Hippocampal formation (tissue), 2 donors: ENCODE measurements at regions not wholly inside any gene's neighbourhood (a gene's known extent, or its start where the extent isn't known, plus 50 kb on each side); places are given as distances from the start of the nearest gene placed in this dataset.

Experiments used
- DNase-seq, 2 donors: peaks; one replicate each; lab custom pipeline; 2025; lab: John Stamatoyannopoulos, UW

DNA sequence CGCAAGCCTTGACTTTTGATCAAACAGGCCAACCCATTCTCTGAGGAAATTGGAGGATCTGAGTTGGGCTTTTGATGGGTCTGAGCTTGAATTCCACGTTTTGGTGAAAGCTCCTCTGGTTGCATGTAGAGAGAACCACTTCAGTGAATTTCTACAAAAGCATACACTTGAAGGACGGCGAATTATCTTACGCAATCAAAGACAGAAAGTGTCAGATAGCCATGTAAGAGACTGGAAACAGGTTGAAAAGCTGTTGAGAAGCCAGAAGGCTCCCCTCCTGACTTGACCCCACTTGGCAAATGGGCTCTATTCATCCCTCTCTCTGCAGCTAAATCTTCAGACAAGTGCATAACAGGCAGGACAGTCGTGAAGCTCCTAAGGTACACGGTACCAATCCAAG lies 809.1 kb downstream of the BCL11B start:
- DNase-seq, result no peak

DNA sequence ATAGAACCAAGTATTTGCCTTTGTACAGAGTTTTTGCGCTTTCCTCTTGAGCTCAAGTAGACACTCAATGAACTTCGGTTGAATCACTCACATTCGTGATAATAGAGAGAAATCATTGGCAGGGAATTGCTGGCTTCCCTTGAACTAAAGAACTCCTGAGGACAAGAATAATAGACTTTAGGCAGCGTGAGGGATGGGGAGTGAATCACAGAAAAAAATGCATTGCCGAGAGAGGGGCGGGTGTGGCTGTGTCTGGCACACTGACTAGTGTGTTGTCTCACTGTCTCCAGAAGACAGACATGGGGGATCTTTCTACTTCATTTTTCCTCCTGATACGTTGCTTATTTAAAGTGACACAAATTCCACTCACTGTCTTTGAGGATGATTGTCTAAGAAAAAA lies 805.2 kb downstream of the BCL11B start:
- no peak for DNase-seq

DNA sequence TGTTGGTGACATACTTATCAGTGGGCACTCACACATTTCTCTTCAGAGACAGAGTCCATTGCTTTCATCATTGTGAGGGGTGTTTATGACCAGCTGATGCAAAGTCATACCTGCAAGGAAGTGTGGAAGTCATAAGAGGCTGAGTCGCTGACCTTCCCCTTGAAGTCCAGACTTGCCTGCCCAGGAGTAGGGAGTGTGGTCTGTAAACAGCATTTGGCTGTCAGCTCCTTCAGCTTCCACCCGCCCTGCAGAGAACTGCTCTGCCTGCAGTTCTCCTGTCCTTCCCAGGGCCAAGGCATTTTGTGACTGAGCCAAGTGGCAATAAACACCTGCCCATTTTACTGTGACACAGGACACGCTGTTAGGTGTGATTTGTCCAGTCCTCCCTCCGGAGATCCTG lies 801.3 kb downstream of the BCL11B start:
- DNase-seq, result no peak

DNA sequence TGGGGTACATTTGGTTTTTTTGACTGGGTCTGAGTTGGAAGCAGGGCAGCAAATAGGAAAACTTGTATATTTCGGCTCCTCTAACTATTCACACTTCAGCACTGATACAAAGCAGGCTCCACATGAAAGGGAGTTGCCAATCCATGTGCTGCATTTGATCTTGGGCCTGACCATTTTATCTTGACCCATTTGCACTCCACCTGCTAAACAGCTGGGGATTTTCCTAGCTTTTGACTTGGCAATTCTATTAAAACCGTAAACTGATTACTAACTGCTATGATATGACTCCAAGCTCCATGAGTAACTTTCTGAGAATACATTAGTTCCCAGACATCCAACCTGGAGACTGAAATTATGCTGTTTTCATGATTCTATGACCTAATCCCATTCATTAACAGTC lies 797.1 kb downstream of the BCL11B start:
- DNase-seq, result no peak

DNA sequence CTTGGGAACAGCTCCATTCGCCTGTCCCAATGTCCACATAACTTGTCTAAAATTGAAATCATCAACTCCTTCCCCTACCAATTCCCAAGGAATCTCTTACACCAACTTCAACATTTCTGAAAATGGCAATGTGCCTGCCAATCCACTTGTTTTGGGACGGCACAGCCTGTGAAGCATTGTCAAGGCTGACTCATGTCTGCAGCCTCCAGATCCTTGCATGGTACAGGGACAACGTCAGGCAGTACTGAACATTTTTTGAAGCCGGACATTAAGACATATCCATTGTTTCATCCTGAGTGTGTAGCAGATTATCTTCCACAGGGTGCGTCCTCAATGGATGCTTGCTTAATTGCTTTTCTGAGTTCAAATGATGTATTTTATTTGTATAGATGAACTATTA lies 794.1 kb downstream of the BCL11B start:
- DNase-seq, result no peak

DNA sequence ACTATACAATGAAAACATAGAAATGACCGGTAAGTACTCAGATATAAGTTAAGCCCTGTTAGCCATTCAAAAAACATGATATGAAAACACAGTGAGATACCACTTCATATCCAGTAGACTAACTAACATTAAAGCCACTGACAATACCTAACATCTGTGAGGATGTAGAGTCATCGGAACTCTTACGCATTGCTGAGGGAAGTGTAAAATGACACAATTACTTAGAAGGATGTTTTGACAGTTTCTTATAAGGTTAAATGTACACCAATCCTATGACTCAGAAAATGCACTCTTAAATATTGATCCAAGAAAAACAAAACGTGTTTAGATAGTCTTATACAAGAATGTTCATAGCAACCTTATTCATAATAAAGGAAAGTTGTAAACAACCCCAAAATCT lies 782.9 kb downstream of the BCL11B start:
- no peak for DNase-seq

DNA sequence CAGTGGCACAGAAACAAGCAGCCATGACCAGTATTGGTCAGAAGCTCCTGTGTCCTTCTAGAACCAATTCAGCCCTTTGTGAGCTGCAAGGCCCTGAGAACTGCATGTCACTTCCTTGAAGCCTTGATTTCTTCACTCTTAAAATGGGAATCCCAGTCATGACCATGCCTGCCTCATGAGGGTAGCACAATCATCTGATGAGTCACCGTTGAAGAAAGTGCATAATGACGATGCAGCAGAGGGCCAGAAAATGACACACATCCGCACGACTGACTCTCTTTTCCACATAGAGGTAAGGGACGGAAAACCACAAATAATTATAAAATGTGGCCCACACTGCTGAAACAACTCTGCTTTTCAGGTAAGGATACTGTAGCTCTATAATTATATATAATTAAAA lies 777.4 kb downstream of the BCL11B start:
- DNase-seq, result no peak

DNA sequence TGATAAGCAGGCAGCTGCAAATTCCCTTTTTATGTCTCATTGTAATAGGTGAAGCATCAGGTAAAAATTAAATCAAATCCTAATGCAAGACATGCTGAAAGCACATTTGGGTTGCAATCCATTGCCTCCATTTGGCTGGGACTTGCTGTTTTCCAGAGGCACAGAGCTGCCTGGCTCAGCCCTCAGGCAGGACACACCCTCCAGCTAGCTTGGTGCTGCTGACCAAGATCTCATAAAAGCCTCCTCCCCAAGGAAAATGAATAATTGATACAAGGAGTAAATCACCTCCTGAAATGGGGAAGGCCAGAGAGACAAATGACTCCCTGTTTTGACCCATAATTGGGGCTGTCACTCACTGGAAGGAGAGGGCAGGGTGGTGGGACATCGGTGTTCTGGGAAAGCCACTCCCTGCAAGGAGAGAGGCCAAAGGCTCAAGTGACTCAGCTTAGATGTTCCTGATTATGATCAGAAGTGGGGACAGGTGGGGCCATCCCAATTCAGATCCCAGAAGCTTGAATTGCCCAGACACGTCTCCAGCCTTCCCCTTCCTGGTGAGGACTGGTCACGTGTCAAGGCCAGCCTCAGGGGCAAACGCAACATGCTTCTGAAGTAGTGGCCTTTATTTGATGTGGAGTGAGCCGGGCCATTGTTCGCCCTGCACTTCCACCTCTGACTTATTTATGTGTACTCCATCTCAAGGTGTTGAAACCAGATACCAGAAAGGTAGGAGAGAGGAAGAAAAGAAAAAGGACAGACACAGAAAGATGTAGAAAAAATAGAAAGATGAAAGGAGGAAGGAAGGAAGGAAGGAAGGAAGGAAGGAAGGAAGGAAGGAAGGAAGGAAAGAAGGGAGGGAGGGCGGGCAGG lies 773.7 kb downstream of the BCL11B start:
- no peak for DNase-seq

DNA sequence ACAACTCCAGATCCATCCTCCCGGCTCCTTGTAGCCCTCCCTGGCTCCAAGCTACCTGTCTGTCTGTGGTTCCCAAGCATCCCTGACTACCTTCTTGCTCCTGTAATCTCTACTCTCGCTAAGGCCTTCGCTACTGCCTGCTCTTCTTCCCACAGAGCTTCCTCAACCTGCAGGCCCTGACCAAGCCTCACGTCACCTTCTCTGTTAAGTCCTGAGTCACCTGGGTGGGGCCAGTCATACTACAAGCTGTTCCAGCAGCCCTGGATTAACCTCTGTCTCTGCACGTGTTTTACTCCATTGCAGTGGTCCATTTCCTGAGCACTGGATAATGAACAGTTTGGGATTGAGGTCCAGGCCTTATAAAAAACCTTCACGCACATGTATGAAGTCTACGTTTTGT lies 770.7 kb downstream of the BCL11B start:
- no peak for DNase-seq

DNA sequence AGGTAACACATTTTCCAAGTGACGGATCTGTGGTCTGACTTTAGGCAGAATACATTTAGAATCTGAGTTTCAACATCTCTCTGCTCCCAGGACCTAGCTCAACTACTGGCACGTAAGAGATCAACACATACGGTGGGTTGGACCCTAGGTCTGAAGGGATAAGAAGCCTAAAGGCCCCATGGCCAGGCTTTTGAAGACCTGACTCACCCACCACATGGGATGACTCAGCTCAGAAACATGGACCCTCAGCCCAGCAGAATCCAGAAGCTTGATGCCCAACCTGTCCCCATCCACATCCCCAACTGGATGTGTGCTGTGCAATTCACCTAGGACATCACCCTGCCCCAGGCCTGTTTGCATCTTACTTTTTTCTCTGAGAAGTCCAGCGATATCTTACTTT lies 770.2 kb downstream of the BCL11B start:
- no peak for DNase-seq

DNA sequence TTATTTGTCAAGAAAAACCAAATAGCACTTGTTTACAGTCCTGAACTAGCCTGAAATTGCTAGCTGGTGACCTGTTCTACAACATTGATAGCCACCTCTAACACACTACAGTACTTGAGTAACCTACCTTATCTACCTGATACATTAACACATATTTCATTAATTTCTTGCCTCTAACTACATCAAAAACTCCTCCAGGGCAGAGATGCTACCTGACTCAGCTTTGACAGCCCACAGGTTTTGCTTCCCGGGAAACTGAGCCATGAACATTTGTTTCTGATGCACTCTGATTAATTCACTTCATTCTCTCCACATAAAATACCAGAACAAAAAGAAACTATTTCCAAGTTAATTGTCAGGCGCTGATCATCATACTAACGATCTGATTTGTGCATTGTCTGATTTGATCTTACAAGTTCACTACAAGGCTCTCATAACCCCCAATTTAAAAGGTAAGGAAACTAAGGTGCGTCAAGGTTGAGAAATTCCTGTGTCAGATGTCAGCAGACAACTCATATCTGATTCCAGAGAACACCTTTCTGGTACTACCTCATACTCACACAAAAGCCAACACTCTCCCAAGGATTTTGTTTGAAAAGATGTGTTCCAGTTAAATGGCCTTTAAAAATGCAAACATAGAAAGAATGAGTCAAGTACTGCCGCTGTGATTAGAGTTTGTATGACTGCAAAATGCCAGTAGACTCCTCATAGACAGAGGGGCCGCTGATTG lies 768.7 kb downstream of the BCL11B start:
- DNase-seq, result no peak

DNA sequence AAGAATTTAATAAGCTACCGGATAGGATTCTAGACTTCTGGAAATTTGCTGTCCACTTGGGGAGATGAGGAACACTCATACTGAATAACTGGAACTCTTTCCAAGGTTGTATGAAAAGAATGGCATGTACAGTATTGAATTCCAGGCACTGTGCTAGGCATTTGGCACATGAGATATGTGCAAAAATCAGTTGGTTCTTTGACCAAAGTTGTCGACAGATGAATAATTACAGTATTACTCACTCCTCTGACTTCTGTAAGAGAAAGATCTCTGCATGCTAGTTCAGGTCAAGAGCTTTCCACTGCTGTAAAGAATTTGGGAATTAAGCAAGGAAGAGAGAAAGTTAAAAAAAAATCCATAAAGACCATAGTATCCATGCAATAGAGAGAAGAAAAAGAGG lies 764.7 kb downstream of the BCL11B start:
- DNase-seq, result no peak

DNA sequence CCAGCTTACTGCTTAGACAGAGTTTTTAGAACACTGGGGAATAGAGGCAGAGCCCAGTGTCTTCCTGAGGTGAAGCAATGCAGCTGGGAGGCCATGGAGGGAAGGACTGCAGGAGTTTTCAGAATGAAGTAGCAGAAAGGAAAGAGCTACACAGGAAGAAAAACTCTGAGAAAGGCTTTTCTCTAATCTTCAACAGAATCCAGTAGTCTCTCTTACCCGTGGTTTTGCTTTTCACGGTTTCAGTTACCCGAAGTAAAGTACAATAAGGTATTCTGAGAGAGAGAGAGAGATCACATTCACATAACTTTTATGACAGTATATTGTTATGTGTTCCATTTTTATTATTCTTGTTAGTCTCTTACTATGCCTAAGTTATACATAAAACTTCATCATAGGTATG lies 761.6 kb downstream of the BCL11B start:
- no peak for DNase-seq

DNA sequence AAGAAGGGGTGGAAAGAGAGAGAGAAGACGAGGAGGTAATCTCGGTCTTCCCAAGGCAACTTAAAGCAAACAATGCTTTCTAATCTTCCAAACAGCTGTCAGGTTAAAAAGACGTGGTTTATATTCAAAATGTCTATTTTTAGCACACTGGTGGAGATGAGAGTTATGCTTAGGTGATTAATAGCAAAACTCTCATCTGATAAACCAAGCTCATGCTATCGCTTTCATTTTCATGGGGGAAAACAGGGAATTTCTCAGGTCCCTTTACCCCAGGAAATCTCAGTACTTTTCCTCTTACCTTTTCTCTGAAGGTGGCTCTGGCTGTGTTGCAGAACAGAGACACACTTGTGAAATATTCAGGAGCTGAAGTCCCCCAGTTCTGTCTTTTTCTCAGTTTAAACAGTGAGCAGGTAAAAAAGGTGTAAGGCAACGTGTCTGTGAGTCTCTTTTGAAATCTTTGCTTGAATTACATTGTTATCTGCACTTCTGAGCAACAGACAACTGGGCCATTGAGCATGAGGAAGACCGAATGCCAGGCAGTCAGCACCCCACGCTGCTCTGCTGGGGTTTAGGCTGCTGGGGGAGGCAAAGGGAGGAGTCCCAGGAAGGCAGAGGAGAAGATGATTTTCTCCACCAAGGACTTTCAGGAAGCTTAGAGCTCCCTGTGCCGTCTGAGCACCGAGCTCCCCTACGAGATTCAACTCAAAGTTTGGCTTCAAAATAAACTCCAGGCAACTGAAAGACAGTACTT lies 759.3 kb downstream of the BCL11B start:
- no peak for DNase-seq

DNA sequence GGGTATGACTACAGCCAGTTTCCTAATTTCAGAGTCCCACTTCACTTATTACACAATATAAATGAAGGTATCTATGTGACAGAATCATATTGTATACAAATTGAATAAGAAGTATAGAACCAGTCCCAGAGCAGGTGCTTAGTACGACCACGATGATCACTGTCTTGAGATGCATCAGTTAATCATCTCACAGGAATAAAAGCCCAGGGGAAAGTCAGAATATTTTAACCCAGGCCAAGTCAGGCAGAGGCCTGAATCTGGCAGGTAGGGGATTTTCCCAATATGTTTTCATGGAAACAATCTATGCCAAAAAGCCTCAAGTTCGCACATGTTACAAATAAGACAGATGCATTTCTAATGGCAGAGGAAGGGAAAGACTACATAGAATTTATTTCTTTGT lies 758.4 kb downstream of the BCL11B start:
- no peak for DNase-seq

DNA sequence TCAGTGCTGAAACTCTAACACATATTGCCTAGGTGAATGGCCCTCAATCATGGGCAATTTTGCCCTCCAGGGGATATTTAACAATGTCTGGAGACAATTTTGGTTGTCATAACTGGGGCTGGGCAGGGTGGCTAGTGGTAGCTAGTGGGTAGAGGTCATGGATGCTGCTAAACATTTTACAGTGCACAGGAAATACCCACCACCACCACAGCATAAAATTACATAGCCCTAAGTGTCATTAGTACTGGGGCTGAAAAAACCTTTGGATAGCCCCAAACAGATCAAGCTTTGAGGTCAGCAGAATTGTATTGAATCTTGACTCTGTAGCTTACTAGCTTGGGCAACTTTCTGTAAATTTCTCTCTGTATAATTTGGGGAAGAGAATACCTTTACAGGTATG lies 758.0 kb downstream of the BCL11B start:
- DNase-seq, result no peak

DNA sequence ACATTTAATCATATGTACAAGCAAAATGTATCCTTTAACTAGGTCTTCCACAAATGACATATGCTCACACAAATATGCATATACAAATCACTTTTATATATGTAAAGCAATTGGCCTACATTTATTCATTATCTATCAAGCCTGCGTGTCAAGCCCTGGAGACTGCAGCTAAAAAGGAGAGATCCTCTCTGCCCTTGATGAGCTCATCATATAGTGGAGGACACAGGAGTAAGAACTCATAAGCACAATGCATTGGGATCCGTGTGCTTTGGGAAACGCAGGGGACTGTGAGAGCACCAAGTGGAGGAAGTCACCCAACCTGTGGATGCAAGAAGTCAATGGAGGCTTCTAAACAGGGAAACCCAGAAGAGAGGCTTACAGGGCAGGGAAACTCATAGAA lies 735.7 kb downstream of the BCL11B start:
- DNase-seq, result no peak

DNA sequence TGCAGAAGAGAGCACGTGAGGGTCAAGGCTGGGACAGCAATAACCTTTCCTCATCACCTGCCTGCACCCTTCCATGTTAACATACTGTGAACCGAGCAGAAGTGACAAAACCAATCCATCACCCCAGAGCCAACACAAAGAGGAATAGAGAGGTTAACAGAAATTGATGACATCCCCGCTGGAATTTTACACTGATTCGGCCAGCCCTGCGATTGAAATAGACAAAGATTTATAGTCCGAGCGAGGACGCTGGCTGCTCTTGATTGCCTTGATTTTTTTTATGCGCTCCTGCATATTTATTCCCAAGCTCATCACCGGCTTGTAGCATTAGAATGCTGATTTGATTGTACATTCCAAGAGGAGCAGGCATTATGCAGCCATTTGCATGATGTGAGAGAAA lies 729.7 kb downstream of the BCL11B start:
- no peak for DNase-seq

DNA sequence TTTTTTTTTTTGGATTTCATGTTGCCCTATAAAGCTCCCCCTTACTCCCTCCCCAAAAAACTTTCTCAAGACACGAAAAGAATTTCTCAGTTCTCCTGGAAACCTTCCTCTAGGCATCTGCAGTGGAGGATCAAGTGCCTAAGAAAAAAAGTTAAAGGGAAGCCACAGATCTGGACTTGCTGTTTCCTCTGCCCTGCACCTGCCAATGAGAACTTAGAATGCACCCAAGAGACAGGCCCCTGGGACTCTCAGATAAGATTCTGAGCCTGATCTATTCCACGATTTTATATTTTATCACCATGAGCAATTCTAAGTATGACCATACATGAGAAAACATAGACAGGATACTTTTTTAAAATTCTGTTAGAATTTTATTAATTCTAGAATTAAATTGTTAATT lies 728.9 kb downstream of the BCL11B start:
- no peak for DNase-seq

DNA sequence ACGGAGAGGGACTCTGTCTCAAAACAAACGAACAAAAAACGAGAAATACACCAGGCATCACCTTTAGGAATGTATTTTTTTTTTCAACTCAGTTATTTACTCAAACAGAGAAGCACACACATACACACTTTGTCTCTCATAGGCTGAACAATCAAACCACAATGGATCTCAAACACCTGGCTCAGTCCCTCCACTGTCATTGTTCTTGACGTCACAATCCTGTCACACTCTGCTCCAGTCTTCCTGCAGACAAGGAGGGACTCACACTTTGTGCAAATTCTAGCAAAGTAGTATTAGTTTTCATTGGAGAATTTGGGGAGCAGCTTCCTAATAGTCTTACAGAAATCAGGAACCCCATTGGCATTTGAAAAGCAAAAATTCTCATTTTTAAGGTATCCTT lies 727.8 kb downstream of the BCL11B start:
- DNase-seq, result no peak

DNA sequence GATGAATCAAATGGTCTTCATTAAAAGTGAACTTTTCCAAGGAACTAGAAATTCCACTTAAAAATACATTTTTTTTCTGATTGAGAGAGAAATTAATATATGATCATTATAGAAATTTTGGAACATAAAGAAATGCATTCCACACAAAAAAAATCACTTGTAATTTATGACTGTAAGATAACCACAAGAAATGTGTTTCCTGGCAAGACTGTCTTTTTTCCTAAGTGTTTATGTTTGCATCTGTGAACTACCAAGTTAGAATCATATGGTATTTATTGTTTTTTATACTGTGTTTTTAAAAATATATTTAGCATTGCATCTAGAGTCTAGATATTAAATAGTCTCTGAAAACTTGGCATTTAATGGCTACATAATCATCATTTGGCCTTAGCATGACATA lies 726.8 kb downstream of the BCL11B start:
- DNase-seq, result no peak

DNA sequence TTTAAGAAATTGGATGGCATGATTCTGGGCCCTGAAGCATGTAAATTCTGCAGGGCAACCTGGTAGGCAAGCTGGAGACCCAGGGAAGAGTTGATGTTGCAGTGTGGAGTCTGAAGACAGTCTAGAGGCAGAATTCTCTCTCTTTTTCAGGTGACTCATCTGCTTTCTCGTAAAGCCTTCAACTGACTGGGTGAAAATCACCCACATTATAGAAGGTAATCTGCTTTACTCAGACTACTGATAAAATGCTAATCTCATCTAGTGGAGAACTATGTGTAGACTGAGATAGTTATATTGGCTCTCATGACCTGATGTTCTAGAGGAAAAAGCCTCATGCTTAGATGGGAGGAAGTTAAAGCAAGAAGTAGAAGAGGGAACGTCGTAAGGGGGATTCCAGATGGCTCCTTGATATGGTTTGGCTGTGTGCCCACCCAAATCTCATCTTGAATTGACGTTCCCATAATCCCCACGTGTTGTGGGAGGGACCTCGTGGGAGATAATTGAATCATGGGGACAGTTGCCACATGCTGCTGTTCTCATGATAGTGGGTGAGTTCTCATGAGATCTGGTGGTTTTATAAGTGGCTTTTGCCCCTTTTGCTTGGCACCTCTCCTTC lies 723.8 kb downstream of the BCL11B start:
- DNase-seq, result no peak
